ENCODE measurements at regions not wholly inside any gene's neighbourhood (a gene's known extent, or its start where the extent isn't known, plus 50 kb on each side); places are given as distances from the start of the nearest gene placed in this dataset.

DNA sequence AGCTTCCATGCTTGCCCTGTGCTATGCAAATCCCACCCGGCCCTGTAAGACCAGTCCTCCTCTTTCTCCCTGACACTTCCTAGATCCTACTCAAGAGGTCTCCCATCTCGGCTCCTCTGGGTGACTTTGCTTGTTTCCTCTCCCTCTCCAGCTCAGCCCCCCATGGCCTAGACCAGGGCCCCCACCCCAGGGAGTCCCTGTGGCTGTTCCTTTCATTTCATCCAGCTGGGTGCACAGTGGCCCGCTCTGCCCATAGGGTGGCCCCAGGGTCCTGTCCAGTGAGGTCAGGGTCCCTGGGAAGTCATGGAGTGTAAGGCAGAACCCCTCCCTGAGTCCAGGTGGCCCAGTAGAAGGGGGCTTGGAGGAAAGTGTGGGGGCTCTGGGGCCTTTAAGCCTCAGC lies 52.3 kb upstream of the NKX1-1 start:
- TF ChIP-seq, protein P1, sequence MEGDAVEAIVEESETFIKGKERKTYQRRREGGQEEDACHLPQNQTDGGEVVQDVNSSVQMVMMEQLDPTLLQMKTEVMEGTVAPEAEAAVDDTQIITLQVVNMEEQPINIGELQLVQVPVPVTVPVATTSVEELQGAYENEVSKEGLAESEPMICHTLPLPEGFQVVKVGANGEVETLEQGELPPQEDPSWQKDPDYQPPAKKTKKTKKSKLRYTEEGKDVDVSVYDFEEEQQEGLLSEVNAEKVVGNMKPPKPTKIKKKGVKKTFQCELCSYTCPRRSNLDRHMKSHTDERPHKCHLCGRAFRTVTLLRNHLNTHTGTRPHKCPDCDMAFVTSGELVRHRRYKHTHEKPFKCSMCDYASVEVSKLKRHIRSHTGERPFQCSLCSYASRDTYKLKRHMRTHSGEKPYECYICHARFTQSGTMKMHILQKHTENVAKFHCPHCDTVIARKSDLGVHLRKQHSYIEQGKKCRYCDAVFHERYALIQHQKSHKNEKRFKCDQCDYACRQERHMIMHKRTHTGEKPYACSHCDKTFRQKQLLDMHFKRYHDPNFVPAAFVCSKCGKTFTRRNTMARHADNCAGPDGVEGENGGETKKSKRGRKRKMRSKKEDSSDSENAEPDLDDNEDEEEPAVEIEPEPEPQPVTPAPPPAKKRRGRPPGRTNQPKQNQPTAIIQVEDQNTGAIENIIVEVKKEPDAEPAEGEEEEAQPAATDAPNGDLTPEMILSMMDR (IDR thresholded peaks at IDR 0.05), result no peak
- TF ChIP-seq EP300 (IDR thresholded peaks at IDR 0.05; ENCODE audit: low read depth), result no peak
- no peak for TF ChIP-seq POLR2A (IDR thresholded peaks at IDR 0.05)
- TF ChIP-seq POLR2AphosphoS5 (IDR thresholded peaks at IDR 0.05), result no peak

All from transverse colon (tissue), 4 donors.